ENCODE measurements at regions not wholly inside any gene's neighbourhood (a gene's known extent, or its start where the extent isn't known, plus 50 kb on each side); places are given as distances from the start of the nearest gene placed in this dataset.
"Not testable (repeated sequence)": the region's sequence is repeated elsewhere in the genome, so short reads cannot be mapped to it uniquely, and the experiment has no call there.

- H3K9ac ChIP-seq (ENCODE audit: low read length); H3K27me3 ChIP-seq (ENCODE audit: control insufficient read depth, insufficient read depth, low read length); H3K4me3 ChIP-seq (ENCODE audit: low read length); H3K36me3 ChIP-seq (ENCODE audit: control insufficient read depth, low read depth, low read length); H3K27ac ChIP-seq (ENCODE audit: low read length); H3K4me1 ChIP-seq (ENCODE audit: control insufficient read depth, low read depth, low read length): not testable (repeated sequence)
- H3K9me3 ChIP-seq (ENCODE audit: control insufficient read depth, low read depth, low read length) = peaks cover 72% of the 10 kb centered on the region
Measured at GRCh38 chr12:37814529-37814928, 502.0 kb upstream of the ALG10B start.
